ENCODE measurements at regions not wholly inside any gene's neighbourhood (a gene's known extent, or its start where the extent isn't known, plus 50 kb on each side); places are given as distances from the start of the nearest gene placed in this dataset.

- FAIRE-seq, result no peak
These were observed 79.8 kb downstream of the ENGASE start for GRCh38 chr17:79154446-79154845.

More at GRCh38 chr17:79154446-79154845, 79.8 kb downstream of the ENGASE start:
- H3K4me2 ChIP-seq (ENCODE audit: insufficient read depth, low read length), result no peak overlapping the region
- no peak overlapping the region for H3K9ac ChIP-seq (replicated peaks; ENCODE audit: extremely low read depth, insufficient read depth, low read length)
- POLR2A ChIA-PET, result no interaction called here
- H3K9me1 ChIP-seq (replicated peaks; ENCODE audit: control insufficient read depth, extremely low read depth, insufficient read depth, low read length), result no peaks in the 10 kb centered on the region
- no peak overlapping the region for H3K27ac ChIP-seq (ENCODE audit: insufficient read depth, low read depth, low read length)
- BruUV-seq (replicated peaks), result no TSS peak
- H3K4me1 ChIP-seq (ENCODE audit: control insufficient read depth, extremely low read depth, insufficient read depth, low read length), result no peaks in the 10 kb centered on the region
- no peak overlapping the region for H2AFZ ChIP-seq (ENCODE audit: low read depth, low read length)
- H3K79me2 ChIP-seq (ENCODE audit: control insufficient read depth, insufficient read depth, low read length), result no peaks in the 10 kb centered on the region
- TF ChIP-seq JUN (IDR thresholded peaks at IDR 0.05; ENCODE audit: borderline replicate concordance, insufficient read depth, insufficient read length, low read depth), result no peak
- TF ChIP-seq POLR2AphosphoS5 (IDR thresholded peaks at IDR 0.05; ENCODE audit: insufficient read depth, low read depth, low read length), result no peak
- no peak for TF ChIP-seq EZH2 (IDR thresholded peaks at IDR 0.05; ENCODE audit: borderline replicate concordance, low read depth, low read length, severe bottlenecking)
- no peak for TF ChIP-seq CTCF (IDR thresholded peaks at IDR 0.05; ENCODE audit: extremely low read depth in 1 of 2, insufficient read depth in 1 of 2, low read depth in 1 of 2, low read length in 2 of 2)
- TF ChIP-seq FOS (IDR thresholded peaks at IDR 0.05; ENCODE audit: borderline replicate concordance, insufficient read depth, low read length), result no peak
- no peak for TF ChIP-seq MAX (IDR thresholded peaks at IDR 0.05; ENCODE audit: insufficient read depth, insufficient read length)
- no peak for TF ChIP-seq MYC (IDR thresholded peaks at IDR 0.05; ENCODE audit: low read depth, low read length)
- TF ChIP-seq POLR2A (IDR thresholded peaks at IDR 0.05; ENCODE audit: low read depth, low read length), result no peak
- TF ChIP-seq GATA2 (IDR thresholded peaks at IDR 0.05; ENCODE audit: insufficient read depth, insufficient read length, low read depth, low read length), result no peak
- H3K27me3 ChIP-seq (ENCODE audit: control insufficient read depth in 2 of 2, insufficient read depth in 2 of 2, low read length in 2 of 2), result no peaks in the 10 kb centered on the region
- dilution Hi-C loops (cut with MboI; ENCODE audit: extremely low pct_ligation_motif_present, low sequenced_read_pairs) (no loop called here), intact Hi-C loops (cut with micrococcal nuclease) (no loop called here)
- H3K4me3 ChIP-seq (replicated peaks in 1 of 3; ENCODE audit: insufficient read depth in 1 of 3, low read depth in 1 of 3, low read length in 3 of 3), result no peak overlapping the region
- CTCF ChIA-PET, result no interaction called here
- no peaks in the 10 kb centered on the region for H3K36me3 ChIP-seq (ENCODE audit: control insufficient read depth in 2 of 2, extremely low read depth in 1 of 2, insufficient read depth in 2 of 2, low read length in 2 of 2)
- DNase-seq (ENCODE audit: low read depth, low spot score), result no peak
- H3K9me3 ChIP-seq (replicated peaks; ENCODE audit: control insufficient read depth, insufficient read depth, low read length), result no peaks in the 10 kb centered on the region
- no peaks in the 10 kb centered on the region for H4K20me1 ChIP-seq (replicated peaks; ENCODE audit: control insufficient read depth, extremely low read depth, insufficient read depth, low read length)
